Panc1 (cell line): ENCODE measurements at regions not wholly inside any gene's neighbourhood (a gene's known extent, or its start where the extent isn't known, plus 50 kb on each side); places are given as distances from the start of the nearest gene placed in this dataset.

Source experiments
- ATAC-seq: fragments of 200-7000 bp; cut with Tn5 transposase; 2 replicates; pipeline ENCODE4 v1.9.1; 2020; ENCODE audit warnings: mild to moderate bottlenecking, moderate library complexity
- BruUV-seq: library from RNA; stranded (reverse); fragments of 400-500 nt; replicated peaks from 2 replicates; lab custom pipeline; 2021; lab: Mats Ljungman, UMichigan
- CTCF ChIA-PET: fragments of 300-600 bp; sonication (Branson Sonifier 250); formaldehyde crosslinking; loops from one replicate; lab custom pipeline; 2022; ENCODE audit warnings: antibody characterized with exemption; lab: Charles Lee
- POLR2A ChIA-PET: fragments of 300-600 bp; sonication (Branson Sonifier 250); formaldehyde crosslinking; loops from one replicate; lab custom pipeline; 2022; ENCODE audit warnings: antibody characterized with exemption; lab: Charles Lee
- DNase-seq: peaks from one replicate; pipeline ENCODE4 v3.0.0-alpha.2; 2010; ENCODE audit warnings: low read depth, low spot score
- H3K27ac ChIP-seq: 2 replicates; pipeline ENCODE4 v1.5.1; 2011; ENCODE audit warnings: mild to moderate bottlenecking, low read length, inconsistent platforms
- H3K27me3 ChIP-seq: fragments of 200-500 bp; sonication (Bioruptor generic); 2 replicates; pipeline ENCODE4 v1.6.0; 2014; ENCODE audit warnings: low read length, inconsistent platforms; ENCODE audit not compliant: control insufficient read depth, insufficient read depth
- H3K36me3 ChIP-seq: fragments of 200-500 bp; sonication (Bioruptor generic); 2 replicates; pipeline ENCODE4 v1.5.1; 2014; ENCODE audit warnings: inconsistent platforms, mild to moderate bottlenecking, low read length, moderate library complexity; ENCODE audit not compliant: control insufficient read depth, insufficient read depth
- H3K4me1 ChIP-seq: 2 replicates; pipeline ENCODE4 v1.5.1; 2011; ENCODE audit warnings: inconsistent platforms, mild to moderate bottlenecking, low read length, moderate library complexity; ENCODE audit not compliant: control insufficient read depth, insufficient read depth
- H3K4me3 ChIP-seq, 2 experiments: 2 replicates each; pipeline ENCODE4 v1.5.1; 2011 to 2012; ENCODE audit warnings: low read depth in 2 of 2, low read length in 2 of 2, mild to moderate bottlenecking in 2 of 2, inconsistent platforms in 1 of 2, moderate library complexity in 1 of 2
- H3K9me3 ChIP-seq: fragments of 200-500 bp; sonication (Bioruptor generic); 2 replicates; pipeline ENCODE4 v1.5.1; 2014; ENCODE audit warnings: low read depth, mild to moderate bottlenecking, inconsistent platforms, low read length, moderate library complexity; ENCODE audit not compliant: control insufficient read depth, insufficient read depth
- CTCF ChIP-seq: fragments of 450-650 bp; IDR thresholded peaks from 2 replicates; pipeline ENCODE4 v1.5.1; 2017; ENCODE audit warnings: mild to moderate bottlenecking
- POLR2AphosphoS5 ChIP-seq: IDR thresholded peaks from 2 replicates; pipeline ENCODE4 v1.6.1; 2012; ENCODE audit warnings: mild to moderate bottlenecking, low read depth, low read length, moderate library complexity
- REST ChIP-seq, 2 experiments: IDR thresholded peaks; 2 replicates each; pipeline ENCODE4 v1.6.1; 2011 to 2012; ENCODE audit warnings: low read depth in 2 of 2, control low read depth in 1 of 2, low read length in 1 of 2, mild to moderate bottlenecking in 1 of 2, moderate library complexity in 1 of 2; ENCODE audit not compliant: insufficient read depth in 1 of 2
- SIN3A ChIP-seq: IDR thresholded peaks from 2 replicates; pipeline ENCODE4 v1.6.1; 2012; ENCODE audit warnings: low read depth, mild to moderate bottlenecking, low read length, moderate library complexity, borderline replicate concordance; ENCODE audit not compliant: insufficient read depth
- TCF7L2 ChIP-seq: IDR thresholded peaks from 2 replicates; pipeline ENCODE4 v1.6.1; 2011; ENCODE audit warnings: mild to moderate bottlenecking, low read depth, low read length, inconsistent platforms
- in situ Hi-C: cut with HindIII; loops from 2 replicates; pipeline ENCODE4 v1.10.0; 2016; ENCODE audit warnings: low sequenced_read_pairs, low pct_unique_long_range_greater_than_20kb
- intact Hi-C: fragments of 100-400 bp; cut with micrococcal nuclease; formaldehyde crosslinking; loops from one replicate; pipeline ENCODE4 v1.10.0; 2022; ENCODE audit not compliant: unreplicated experiment

GRCh38 chr1:219792337-219793021, 135.9 kb downstream of the SLC30A10 start:
- no peak for DNase-seq
- no peak overlapping the region for H3K4me3 ChIP-seq
- no peaks in the 10 kb centered on the region for H3K36me3 ChIP-seq
- ATAC-seq = no peak
- POLR2A ChIA-PET = no interaction called here
- BruUV-seq = no TSS peak
- intact Hi-C loops = no loop called here
- no peaks in the 10 kb centered on the region for H3K27me3 ChIP-seq
- H3K4me1 ChIP-seq = no peaks in the 10 kb centered on the region
- no peaks in the 10 kb centered on the region for H3K9me3 ChIP-seq
- TF ChIP-seq SIN3A = no peak
- TF ChIP-seq TCF7L2 = no peak
- TF ChIP-seq REST (IDR thresholded peaks at IDR 0.05; ENCODE audit: insufficient read depth in 1 of 2, low read depth in 2 of 2, low read length in 1 of 2) = no peak
- no peak for TF ChIP-seq CTCF
- TF ChIP-seq POLR2AphosphoS5 = no peak
- CTCF ChIA-PET = no interaction called here
- no peak overlapping the region for H3K27ac ChIP-seq
- in situ Hi-C loops = no loop called here

- intact Hi-C loops = no loop called here
- ATAC-seq = no peak
- no peak overlapping the region for H3K27ac ChIP-seq
- no peaks in the 10 kb centered on the region for H3K36me3 ChIP-seq
- ChIA-PET CTCF (no interaction called here), POLR2A (no interaction called here)
- no peaks in the 10 kb centered on the region for H3K4me1 ChIP-seq
- H3K9me3 ChIP-seq = no peaks in the 10 kb centered on the region
- DNase-seq = no peak
- TF ChIP-seq CTCF (no peak), REST (IDR thresholded peaks at IDR 0.05; ENCODE audit: insufficient read depth in 1 of 2, low read depth in 2 of 2, low read length in 1 of 2) (no peak), POLR2AphosphoS5 (no peak)
- no TSS peak for BruUV-seq
- in situ Hi-C loops = no loop called here
- no peaks in the 10 kb centered on the region for H3K27me3 ChIP-seq
- no peak overlapping the region for H3K4me3 ChIP-seq
Observed at GRCh38 chr1:219791766-219792165, 136.6 kb downstream of the SLC30A10 start.
